GM18507 (cell line): ENCODE measurements at regions not wholly inside any gene's neighbourhood (a gene's known extent, or its start where the extent isn't known, plus 50 kb on each side); places are given as distances from the start of the nearest gene placed in this dataset.

Experiments used
- DNase-seq: peaks from one replicate; pipeline ENCODE4 v3.0.0; 2011; ENCODE audit warnings: low read depth; ENCODE audit not compliant: insufficient read length; ENCODE audit errors: extremely low spot score
- FAIRE-seq: peaks from 2 replicates; lab custom pipeline; 2011; peaks lifted over from hg19 to GRCh38; lab: Jason Lieb, UNC

DNA sequence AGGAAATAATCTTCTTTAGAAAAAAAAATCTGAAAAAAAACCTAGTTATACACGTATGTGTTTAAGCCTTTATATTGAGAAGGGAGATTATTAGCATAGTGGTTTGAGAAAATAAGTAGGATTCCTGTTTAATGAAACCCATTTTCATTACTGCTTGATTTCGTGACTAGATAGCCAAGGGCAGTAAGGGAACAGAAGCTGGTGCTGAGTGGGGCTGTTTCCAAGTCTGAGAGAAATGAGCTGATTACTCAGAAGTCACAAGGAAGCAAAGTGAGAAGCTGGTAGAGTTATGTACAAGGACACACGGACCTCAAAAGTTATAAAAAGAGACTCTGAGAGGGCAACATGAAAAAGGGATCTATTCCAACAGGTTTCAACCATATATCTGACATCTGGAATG is 256.5 kb downstream of the TTLL7 start:
- FAIRE-seq (no peak), DNase-seq (no peak)

DNA sequence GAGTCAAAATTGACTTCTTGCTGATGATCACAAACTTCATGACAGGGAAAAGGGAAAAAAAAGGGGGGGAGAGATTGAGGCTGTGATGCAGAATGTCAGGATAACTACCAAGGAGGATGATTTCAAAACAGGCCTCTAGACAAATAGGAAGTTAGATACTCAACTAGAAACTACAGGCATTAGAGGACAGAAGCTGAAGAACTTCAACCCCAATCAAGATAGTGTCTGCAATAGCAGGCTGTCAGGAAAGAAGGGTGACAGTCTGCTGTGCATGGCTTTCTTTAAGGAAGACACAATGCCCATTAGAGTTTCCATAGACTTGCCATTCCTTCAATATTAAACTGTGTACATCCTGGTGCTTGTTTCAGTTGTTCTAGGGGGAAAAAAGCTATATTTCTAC is 257.2 kb downstream of the TTLL7 start:
- DNase-seq (no peak), FAIRE-seq (no peak)

DNA sequence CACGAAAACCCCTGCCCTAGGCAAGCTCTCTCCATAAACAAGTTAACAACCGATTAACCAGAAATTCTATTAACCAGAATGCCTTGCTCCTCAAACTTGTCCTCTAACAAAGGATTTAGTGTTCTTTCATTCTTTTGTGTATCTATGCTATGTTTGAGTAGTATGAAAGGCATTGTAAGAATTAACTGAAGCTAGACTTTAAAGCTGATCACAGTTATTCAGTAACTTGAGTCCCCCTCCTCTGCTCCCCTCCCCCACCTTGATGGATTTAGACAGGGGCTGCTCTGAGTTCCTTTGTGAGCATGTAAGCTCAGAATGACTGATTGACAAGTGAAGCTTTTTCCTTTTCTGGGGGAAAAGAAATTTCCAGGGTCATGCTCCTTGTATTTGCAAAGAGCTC is 257.6 kb downstream of the TTLL7 start:
- FAIRE-seq (no peak), DNase-seq (no peak)

DNA sequence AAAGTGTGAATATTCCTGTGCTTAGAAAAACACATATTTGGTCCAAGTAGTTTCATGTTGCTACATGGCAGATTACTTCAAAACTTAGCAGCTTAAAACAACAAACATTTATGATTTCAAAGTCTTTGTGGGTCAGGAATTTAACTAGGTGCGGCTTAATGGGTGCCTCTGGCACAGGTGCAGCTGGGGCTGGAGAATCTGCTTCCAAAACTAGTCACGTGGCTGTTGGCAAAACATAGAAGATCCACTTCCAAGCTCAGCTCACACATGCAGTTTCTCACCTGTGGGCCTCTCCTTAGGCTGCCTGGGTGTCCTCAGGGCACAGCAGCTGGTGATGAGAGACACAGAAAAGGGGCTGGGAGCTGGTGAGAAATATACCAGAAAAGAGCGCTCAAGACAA is 263.4 kb downstream of the TTLL7 start:
- DNase-seq (no peak), FAIRE-seq (no peak)

DNA sequence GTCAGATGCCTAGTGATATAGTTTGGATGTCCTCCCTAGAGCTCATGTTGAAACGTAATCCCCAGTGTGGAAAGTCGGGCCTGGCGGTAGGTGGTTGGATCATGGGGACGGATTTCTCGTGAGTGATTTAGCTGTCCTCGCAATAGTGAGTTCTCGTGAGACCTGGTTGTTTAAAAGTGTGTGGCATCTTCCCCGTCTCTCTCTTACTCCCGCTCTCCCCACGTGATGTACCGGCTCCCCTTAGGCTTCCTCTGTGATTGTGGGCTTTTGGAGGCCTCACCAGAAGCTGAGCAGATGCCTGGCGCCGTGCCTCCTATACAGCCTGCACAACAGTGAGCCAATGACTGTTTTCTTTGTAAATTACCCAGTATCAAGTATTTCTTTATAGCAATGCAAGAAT is 264.5 kb downstream of the TTLL7 start:
- FAIRE-seq: no peak
- no peak for DNase-seq

DNA sequence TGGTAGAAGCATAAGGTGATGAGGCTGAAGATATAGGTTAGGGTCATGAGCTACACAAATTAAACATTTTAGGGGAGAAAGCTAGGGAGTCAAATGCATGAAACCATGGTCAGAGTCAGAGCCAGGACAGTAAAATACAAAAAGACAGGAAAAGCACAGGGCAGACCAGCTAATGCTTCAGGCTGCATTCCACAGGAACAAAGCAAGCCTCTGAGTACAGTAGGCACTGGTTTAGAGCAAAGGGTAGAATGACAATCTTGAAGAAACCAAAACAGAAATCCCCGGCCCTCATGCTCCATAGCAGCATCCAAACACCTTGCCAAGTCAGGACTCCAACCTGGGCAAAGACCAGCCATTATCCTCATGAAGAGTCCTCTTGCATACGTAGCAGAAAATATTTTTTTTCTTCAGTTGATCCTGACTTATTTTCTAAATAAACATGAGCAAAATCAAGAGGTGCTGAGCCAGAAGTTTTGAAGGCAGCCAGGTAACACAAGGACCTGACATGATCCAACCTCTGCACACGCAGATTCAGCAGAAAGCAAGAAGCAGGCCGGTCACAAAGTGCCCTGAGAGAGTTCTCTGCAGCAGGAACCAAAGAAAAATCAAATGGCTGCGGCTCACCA is 273.1 kb downstream of the TTLL7 start:
- no peak for FAIRE-seq
- DNase-seq: no peak

DNA sequence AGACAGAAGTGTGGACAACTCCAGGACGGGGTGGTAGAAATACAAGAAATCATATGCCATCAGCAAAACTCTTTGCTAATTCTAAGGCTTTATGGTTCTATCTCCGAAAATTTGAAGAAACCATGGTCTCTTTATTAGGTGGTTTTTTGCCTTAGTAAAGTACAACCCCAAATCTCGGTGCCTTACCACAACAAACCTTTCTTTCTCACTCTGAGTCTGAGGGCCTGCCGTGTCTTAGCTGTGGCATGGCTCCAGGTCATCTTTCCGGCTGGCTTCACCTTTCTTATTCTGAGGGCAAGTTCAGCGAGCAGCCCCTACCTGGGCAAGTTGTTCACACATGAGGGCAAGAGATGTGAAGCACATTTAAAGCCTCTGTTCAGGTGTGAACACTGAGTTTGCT is 280.6 kb downstream of the TTLL7 start:
- DNase-seq: no peak
- FAIRE-seq: no peak

DNA sequence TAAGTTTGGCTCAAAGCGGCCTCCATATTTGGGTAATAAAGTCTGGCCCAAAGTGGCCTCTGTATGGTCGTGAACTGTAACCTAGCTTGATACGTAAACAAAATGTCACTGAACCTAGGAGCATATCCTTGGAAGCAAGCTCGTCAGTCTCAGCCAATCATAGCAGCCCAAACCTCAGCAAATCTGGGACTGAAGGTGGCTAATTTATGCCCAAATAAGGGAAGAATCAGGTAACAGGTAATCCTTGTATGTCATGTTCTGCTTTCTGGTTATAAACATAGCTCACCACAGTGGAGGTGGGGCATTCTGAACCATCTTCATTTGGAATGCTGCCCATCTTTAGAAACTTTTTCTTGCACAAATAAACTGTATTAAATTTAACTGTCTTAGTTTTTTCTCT is 281.1 kb downstream of the TTLL7 start:
- FAIRE-seq (no peak), DNase-seq (no peak)

DNA sequence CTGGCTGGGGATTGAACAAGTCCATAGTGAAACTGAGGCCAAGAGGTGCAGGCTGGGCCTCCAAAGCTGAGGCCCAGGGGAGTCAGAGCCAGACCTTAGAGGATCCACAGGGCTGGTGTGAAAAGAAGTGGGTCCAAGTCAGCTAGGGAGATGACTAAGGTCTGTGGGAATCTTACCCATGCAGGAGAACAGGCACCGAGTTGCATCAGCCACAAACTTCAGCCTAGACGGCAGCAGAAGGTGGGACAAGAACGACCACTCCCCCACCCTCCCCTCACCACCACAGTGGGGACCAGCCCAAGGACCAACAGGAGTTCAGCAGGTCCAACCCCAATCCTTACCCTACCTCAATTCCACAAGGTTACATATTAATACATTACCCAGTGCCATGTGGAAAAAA is 282.3 kb downstream of the TTLL7 start:
- DNase-seq (no peak), FAIRE-seq (no peak)

DNA sequence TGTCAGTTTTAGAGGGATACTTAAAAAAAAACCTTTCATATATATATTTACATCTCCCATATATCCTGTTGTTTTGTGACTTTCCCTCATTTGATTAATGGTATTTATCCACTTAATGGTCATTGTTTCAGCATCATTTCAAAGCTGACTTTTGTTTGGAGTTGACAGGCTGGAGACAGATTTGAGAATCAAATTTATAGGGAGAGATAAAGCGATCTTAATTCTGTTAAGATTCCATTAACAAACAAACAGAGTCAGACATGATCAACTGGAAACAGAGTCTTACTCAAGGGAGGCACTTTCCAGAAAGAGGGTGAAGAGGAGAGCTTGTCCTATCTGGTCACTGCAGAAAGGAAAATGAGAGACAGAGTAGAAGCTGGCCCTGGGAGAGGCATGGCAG is 283.4 kb downstream of the TTLL7 start:
- DNase-seq (no peak), FAIRE-seq (no peak)

DNA sequence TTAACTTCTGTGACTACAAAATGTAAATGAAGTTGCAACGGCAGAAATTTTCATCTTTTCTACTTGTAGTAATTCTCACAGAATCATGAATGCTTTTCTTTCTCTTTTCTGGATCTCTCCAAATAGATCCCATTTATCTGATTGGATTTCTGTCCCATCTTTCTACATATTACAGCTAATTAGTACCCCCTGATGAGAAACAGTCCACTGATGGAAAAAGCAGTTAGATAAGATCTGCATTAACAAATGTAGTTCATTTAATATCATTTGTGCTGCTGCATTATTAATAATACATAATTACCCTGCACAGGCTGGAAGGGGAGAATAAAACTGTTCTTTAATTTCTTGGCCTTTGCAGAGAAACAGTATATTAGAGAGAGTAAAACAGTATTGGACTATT is 289.3 kb downstream of the TTLL7 start:
- DNase-seq (no peak), FAIRE-seq (no peak)

DNA sequence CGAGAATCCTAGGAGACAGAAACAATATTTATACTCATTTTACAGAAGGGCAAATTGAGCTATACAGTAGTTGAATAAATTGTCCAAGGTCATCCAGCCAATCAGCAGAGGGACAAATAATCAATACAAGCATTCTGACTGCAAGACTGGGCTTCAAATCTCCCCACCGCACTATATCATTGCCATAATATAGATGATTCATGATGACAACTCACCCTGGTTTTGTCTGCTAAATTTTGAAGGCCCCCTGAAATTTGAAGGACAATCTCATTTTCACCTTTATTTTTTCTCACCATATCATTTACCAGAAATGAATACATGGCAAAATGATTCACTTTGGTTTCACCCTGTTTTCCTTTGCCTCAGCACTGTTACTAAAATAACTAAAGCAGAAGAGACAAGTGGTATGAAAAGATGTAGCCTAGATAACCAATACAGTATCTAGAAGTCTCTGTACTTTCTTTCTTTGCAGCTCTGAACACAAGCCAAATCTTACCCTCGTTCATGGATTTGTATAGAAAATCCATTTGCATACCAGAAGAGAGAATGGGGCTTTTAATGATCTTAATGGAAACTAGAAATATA is 292.5 kb downstream of the TTLL7 start:
- FAIRE-seq (no peak), DNase-seq (no peak)

DNA sequence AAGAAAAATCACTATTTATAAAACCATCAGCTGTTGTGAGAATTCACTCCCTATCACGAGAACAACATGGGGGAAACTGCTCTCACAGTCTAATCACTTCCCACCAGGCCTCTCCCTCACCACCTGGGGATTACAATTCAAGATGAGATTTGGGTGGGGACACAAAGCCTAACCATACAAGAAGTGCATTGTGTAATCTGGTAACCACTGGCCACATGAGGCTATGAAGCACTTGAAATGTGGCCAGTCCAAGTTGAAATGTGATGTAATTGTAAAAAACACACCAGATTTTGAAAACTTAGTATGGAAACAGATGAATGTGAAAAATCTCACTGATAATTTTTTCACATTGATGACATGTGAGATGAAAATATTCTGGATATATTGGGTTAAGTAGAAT is 293.8 kb downstream of the TTLL7 start:
- DNase-seq: no peak
- no peak for FAIRE-seq

DNA sequence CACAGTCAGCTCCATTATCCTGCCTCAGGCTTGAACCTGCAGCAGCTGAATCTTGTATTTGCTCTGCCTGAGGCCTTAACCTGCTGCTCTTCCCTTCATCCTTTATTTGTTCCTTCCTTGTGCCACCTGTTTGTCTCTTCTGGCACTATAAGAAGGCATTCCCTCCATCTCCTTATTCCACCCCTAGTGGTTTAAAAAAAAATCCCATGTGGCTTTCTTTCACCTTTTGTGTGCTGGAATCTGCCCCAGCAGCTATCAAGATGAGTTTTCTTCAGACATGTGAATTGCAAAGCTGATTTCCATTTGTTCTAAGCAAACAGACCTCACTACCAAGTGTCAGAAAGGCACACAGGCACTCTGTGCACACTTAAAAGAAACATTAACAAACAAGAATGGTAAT is 294.6 kb downstream of the TTLL7 start:
- DNase-seq (no peak), FAIRE-seq (no peak)

DNA sequence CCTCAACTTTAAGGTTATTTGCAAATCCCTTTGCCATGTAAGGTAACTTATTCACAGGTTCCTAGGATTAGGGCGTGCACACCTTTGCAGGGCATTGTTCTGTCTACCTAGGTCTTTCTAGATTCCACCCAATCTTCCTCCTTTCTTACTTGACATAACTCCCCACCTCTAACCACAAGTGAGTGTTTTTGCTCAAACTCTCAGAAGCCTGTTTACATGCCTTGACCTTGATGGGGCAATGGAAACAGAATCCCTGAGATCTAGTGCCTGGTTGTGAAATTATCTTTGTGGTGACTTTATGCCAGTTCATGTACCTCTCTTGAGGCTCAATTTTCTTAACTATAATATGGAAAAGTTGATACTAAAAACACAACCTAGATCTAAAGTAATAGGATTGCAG is 296.6 kb downstream of the TTLL7 start:
- no peak for DNase-seq
- FAIRE-seq: no peak

DNA sequence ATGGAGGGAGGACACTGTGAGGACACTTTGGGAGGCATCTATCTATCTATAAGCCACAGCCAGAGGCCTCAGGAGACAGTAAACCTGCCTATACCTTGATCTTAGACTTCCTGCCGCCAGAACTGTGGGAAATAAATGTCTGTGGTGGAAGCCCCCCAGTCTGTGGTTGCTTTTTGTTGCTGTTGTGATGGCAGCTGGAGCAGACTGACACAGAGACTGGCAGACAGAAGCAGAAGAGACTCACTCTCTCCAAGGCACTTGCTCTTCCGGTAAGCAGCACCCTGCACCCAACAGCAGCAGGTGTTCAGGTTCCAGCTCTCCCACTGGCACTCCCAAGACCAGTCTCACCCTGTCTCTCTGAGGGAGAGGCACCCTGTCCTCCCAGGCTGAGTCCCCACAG is 297.6 kb downstream of the TTLL7 start:
- DNase-seq (no peak), FAIRE-seq (no peak)

DNA sequence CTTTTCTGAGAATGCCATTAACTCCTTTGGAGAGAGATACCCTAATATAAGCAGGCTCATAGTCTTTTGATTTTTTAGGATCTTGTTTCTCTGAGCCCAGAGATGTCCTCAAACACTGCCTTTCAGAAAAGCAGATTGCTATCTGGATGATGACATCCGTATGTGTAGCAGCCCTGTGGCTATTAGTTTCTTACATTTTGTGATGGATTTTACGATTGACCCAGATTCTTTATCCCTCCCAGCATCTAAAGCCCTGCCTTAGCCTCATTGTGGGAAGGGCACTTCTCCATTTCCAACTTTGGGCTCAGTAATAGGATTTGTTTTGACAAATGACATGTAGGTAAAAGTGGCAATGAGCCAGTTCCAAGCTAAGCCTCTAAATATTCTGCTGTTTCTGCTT is 300.3 kb downstream of the TTLL7 start:
- DNase-seq: no peak
- FAIRE-seq: no peak

DNA sequence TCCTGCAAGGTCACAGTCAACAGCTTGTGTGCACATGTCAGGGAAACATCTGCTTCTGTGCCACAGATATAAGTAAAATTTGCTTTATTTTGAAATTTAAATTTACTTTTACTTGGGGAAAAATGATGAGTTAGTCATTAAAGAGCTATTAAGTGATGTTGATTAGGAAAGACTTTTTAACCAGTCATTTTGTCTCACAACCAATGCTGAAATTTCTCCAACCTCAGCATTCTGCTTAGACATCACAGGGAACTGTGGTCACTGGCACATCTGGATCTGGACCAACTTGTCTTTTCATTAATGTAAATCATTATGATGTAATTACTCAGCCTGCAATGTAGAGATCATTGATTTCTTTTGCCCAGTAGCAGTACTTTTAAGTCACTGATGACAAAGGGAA is 301.0 kb downstream of the TTLL7 start:
- DNase-seq: no peak
- FAIRE-seq: no peak

DNA sequence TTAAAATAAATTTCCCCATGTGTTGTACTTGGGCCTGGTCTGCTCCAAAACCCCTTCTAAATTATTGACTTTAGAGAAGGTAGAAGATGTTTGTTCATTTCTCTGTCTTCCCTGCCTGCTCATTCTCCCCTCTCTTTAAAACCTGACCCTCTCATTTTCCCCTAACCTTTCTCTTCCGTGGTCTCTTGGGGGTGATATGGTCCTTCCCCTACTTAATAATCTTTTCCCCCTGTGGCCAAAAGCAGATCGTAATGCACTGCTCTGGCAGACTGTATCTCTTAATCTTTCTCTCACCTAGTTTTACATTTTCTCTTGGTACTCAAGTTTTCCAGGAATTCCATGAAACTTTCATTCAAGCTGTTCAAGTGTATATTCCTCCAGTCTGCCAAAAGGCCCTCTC is 301.7 kb downstream of the TTLL7 start:
- FAIRE-seq (no peak), DNase-seq (no peak)

DNA sequence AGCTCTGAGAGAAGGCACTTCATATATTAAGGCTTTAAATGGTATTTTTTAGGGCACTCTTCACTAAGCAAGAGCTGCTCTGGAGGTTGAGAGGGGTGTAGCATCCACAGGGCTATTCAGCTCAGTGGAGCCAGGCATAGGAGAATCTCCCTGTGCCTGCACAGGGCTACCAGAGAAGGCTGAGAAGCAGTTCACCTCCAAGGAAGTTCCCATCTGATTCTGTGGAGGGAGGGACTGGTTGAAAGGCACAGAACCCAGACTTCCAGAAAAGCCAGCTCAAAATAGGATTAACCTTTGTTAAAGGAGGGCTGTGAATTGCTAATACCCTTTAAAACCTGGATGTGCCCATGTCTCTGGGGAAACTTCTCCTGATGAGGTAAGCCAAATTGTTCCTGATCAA is 304.5 kb downstream of the TTLL7 start:
- DNase-seq: no peak
- FAIRE-seq: no peak

DNA sequence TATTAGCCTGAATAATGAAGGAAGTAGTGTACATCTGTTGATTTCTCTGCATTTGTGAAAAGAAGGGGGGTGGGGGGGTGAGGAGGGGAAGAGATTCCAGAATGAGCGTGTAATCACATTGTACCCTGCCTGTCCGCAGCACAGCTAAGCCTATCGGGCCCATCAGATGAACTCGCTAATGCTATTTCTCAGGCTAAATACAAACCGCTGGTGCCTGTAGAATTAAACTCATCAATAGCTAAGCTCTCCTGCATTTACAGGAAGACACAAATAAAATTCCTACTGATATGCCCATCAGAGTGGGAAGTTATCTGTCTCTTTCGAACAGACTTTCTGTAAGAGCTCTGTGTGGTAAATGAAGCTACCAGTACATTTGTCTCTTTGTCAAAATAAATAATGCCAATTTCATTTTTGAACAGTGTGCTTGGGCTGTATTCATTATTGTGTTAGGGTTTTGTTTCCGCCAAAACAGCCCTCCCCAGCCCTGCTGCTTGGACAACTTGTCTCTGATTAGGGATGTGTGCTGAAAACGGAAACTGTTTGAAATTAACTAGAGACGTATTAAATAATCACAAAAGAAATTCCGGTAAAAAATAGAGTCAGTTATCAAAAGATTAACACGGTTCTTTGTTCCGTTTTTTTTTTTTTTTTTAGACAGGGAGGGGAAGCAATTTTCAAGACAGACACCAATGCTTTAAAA is 305.4 kb downstream of the TTLL7 start:
- FAIRE-seq: no peak

More for the DNA sequence above, 305.4 kb downstream of the TTLL7 start:
- DNase-seq: no peak
